ENCODE measurements at regions not wholly inside any gene's neighbourhood (a gene's known extent, or its start where the extent isn't known, plus 50 kb on each side); places are given as distances from the start of the nearest gene placed in this dataset.

GRCh38 chr17:14818469-14818868 is 446.7 kb downstream of the PMP22 start:
- no peak for TF ChIP-seq CTCF (IDR thresholded peaks at IDR 0.05; ENCODE audit: poor library complexity)
- TF ChIP-seq EZH2 (IDR thresholded peaks at IDR 0.05; ENCODE audit: borderline replicate concordance), result no peak

Data from hepatocyte (in vitro differentiated cells).